Mesothelial cell of epicardium (in vitro differentiated cells): ENCODE measurements at regions not wholly inside any gene's neighbourhood (a gene's known extent, or its start where the extent isn't known, plus 50 kb on each side); places are given as distances from the start of the nearest gene placed in this dataset.

Source experiments
- DNase-seq, 2 experiments: peaks; one replicate each; pipeline ENCODE4 v3.0.0; 2021; ENCODE audit warnings: low spot score in 2 of 2; ENCODE audit not compliant: unreplicated experiment in 2 of 2
- H3K27ac Mint-ChIP-seq: 2 replicates; pipeline ENCODE4 v1.8.0; 2021; ENCODE audit warnings: mixed read lengths
- H3K27me3 Mint-ChIP-seq: 2 replicates; pipeline ENCODE4 v1.8.0; 2021; ENCODE audit warnings: low read depth, mixed read lengths
- H3K36me3 Mint-ChIP-seq: 2 replicates; pipeline ENCODE4 v1.8.0; 2021; ENCODE audit warnings: mixed read lengths
- H3K4me1 Mint-ChIP-seq: 2 replicates; pipeline ENCODE4 v1.8.0; 2021; ENCODE audit warnings: mixed read lengths
- H3K4me3 Mint-ChIP-seq: 2 replicates; pipeline ENCODE4 v1.8.0; 2021; ENCODE audit warnings: mild to moderate bottlenecking, moderate library complexity, mixed read lengths
- H3K9me3 Mint-ChIP-seq: 2 replicates; pipeline ENCODE4 v1.8.0; 2021; ENCODE audit warnings: mixed read lengths
- CTCF ChIP-seq: fragments of 200-600 bp; sonication (generic); IDR thresholded peaks from one replicate; pipeline ENCODE4 v1.5.0; 2021; ENCODE audit warnings: antibody characterized with exemption; ENCODE audit not compliant: unreplicated experiment

GRCh38 chr9:107703651-107704050 is 214.1 kb upstream of the KLF4 start:
- TF ChIP-seq CTCF, result no peak
- DNase-seq, result no peak
- no peak overlapping the region for H3K4me3 Mint-ChIP-seq
- no peaks in the 10 kb centered on the region for H3K9me3 Mint-ChIP-seq
- H3K27me3 Mint-ChIP-seq, result peaks cover 8% of the 10 kb centered on the region
- H3K27ac Mint-ChIP-seq, result no peak overlapping the region
- H3K4me1 Mint-ChIP-seq, result peaks cover 3% of the 10 kb centered on the region
- no peaks in the 10 kb centered on the region for H3K36me3 Mint-ChIP-seq

GRCh38 chr9:107700847-107701246 is 211.3 kb upstream of the KLF4 start:
- Mint-ChIP-seq H3K27me3 (peaks cover 12% of the 10 kb centered on the region), H3K9me3 (no peaks in the 10 kb centered on the region), H3K27ac (no peak overlapping the region), H3K4me3 (no peak overlapping the region), H3K36me3 (no peaks in the 10 kb centered on the region), H3K4me1 (no peaks in the 10 kb centered on the region)
- no peak for DNase-seq
- TF ChIP-seq CTCF, result no peak

- no peaks in the 10 kb centered on the region for H3K4me1 Mint-ChIP-seq
- H3K36me3 Mint-ChIP-seq, result no peaks in the 10 kb centered on the region
- H3K27me3 Mint-ChIP-seq, result peaks cover 12% of the 10 kb centered on the region
- no peaks in the 10 kb centered on the region for H3K9me3 Mint-ChIP-seq
- no peak overlapping the region for H3K27ac Mint-ChIP-seq
- no peak for DNase-seq
- H3K4me3 Mint-ChIP-seq, result no peak overlapping the region
- no peak for TF ChIP-seq CTCF
Measured at GRCh38 chr9:107699231-107699630, 209.7 kb upstream of the KLF4 start.

GRCh38 chr9:107698779-107699178 is 209.2 kb upstream of the KLF4 start:
- no peak overlapping the region for H3K4me3 Mint-ChIP-seq
- no peak for DNase-seq

GRCh38 chr9:107696302-107696701 is 206.7 kb upstream of the KLF4 start:
- Mint-ChIP-seq H3K27ac (no peak overlapping the region), H3K9me3 (no peaks in the 10 kb centered on the region), H3K4me1 (no peaks in the 10 kb centered on the region), H3K4me3 (no peak overlapping the region), H3K36me3 (no peaks in the 10 kb centered on the region), H3K27me3 (peaks cover 18% of the 10 kb centered on the region)
- DNase-seq, result no peak
- TF ChIP-seq CTCF, result no peak

More at GRCh38 chr9:107698779-107699178, 209.2 kb upstream of the KLF4 start:
- no peaks in the 10 kb centered on the region for H3K4me1 Mint-ChIP-seq
- peaks cover 14% of the 10 kb centered on the region for H3K27me3 Mint-ChIP-seq
- no peaks in the 10 kb centered on the region for H3K9me3 Mint-ChIP-seq
- no peak for TF ChIP-seq CTCF
- H3K27ac Mint-ChIP-seq, result no peak overlapping the region
- no peaks in the 10 kb centered on the region for H3K36me3 Mint-ChIP-seq

- Mint-ChIP-seq H3K4me3 (no peak overlapping the region), H3K4me1 (no peaks in the 10 kb centered on the region), H3K27ac (no peak overlapping the region), H3K9me3 (peaks cover under 1% of the 10 kb centered on the region), H3K36me3 (no peaks in the 10 kb centered on the region), H3K27me3 (peaks cover 18% of the 10 kb centered on the region)
- no peak for TF ChIP-seq CTCF
- DNase-seq, result no peak
Measured at GRCh38 chr9:107694390-107694789, 204.8 kb upstream of the KLF4 start.
